GM23248 (cell line): ENCODE measurements at regions not wholly inside any gene's neighbourhood (a gene's known extent, or its start where the extent isn't known, plus 50 kb on each side); places are given as distances from the start of the nearest gene placed in this dataset.

Experiments
- DNase-seq: peaks from one replicate; pipeline ENCODE4 v3.0.0-alpha.2; 2015
- H2AFZ ChIP-seq: fragments of 200-600 bp; sonication (generic); 2 replicates; pipeline ENCODE4 v1.6.1; 2016; ENCODE audit warnings: antibody characterized with exemption
- H3F3A ChIP-seq: fragments of 200-600 bp; sonication (generic); 2 replicates; pipeline ENCODE4 v1.6.1; 2016; ENCODE audit warnings: mild to moderate bottlenecking, antibody characterized with exemption, mixed run types; ENCODE audit not compliant: insufficient read depth
- H3K27ac ChIP-seq: fragments of 200-600 bp; sonication (generic); 2 replicates; pipeline ENCODE4 v1.5.1; 2016; ENCODE audit warnings: mild to moderate bottlenecking
- H3K27me3 ChIP-seq: fragments of 200-600 bp; sonication (generic); replicated peaks from 2 replicates; pipeline ENCODE4 v1.6.1; 2016; ENCODE audit warnings: mild to moderate bottlenecking; ENCODE audit not compliant: insufficient read depth
- H3K36me3 ChIP-seq: fragments of 200-600 bp; sonication (generic); 2 replicates; pipeline ENCODE4 v1.6.1; 2016; ENCODE audit warnings: low read depth, mild to moderate bottlenecking
- H3K4me1 ChIP-seq: fragments of 200-600 bp; sonication (generic); 2 replicates; pipeline ENCODE4 v1.6.1; 2016; ENCODE audit warnings: mild to moderate bottlenecking; ENCODE audit not compliant: insufficient read depth
- H3K4me2 ChIP-seq: fragments of 200-600 bp; sonication (generic); one replicate; pipeline ENCODE4 v1.6.1; 2016; ENCODE audit warnings: mild to moderate bottlenecking; ENCODE audit not compliant: unreplicated experiment
- H3K4me3 ChIP-seq: fragments of 200-600 bp; sonication (generic); 2 replicates; pipeline ENCODE4 v1.5.1; 2016; ENCODE audit warnings: mild to moderate bottlenecking
- H3K79me2 ChIP-seq: fragments of 200-600 bp; sonication (generic); 2 replicates; pipeline ENCODE4 v1.6.1; 2016; ENCODE audit warnings: mild to moderate bottlenecking; ENCODE audit not compliant: insufficient read depth
- H3K9ac ChIP-seq: fragments of 200-600 bp; sonication (generic); 2 replicates; pipeline ENCODE4 v1.6.1; 2016; ENCODE audit warnings: mild to moderate bottlenecking
- H3K9me2 ChIP-seq: fragments of 200-600 bp; sonication (generic); 2 replicates; pipeline ENCODE4 v1.6.1; 2016; ENCODE audit warnings: mixed run types, mild to moderate bottlenecking, moderate library complexity; ENCODE audit not compliant: insufficient read depth
- H3K9me3 ChIP-seq: fragments of 200-600 bp; sonication (generic); one replicate; pipeline ENCODE4 v1.6.1; 2017; ENCODE audit warnings: low read depth
- H4K20me1 ChIP-seq: fragments of 200-600 bp; sonication (generic); 2 replicates; pipeline ENCODE4 v1.6.0; 2016; ENCODE audit not compliant: insufficient read depth
- EZH2 ChIP-seq: fragments of 200-600 bp; sonication (generic); IDR thresholded peaks from 2 replicates; pipeline ENCODE4 v1.6.1; 2018; ENCODE audit warnings: antibody characterized with exemption, mild to moderate bottlenecking; ENCODE audit not compliant: insufficient read depth, poor library complexity, severe bottlenecking
- EZH2phosphoT487 ChIP-seq: fragments of 200-600 bp; sonication (generic); IDR thresholded peaks from 2 replicates; pipeline ENCODE4 v1.6.1; 2018; ENCODE audit warnings: antibody characterized with exemption, moderate library complexity, mild to moderate bottlenecking, low read depth; ENCODE audit not compliant: insufficient read depth
- WGBS, 2 experiments: methylation state at CpG; one replicate each; pipeline ENCODE4 v1.1.6; 2015 to 2017; ENCODE audit warnings: low lambda C conversion rate in 2 of 2, low coverage in 1 of 2; ENCODE audit errors: missing lambda C conversion rate in 2 of 2; 5-methylcytosine and 5-hydroxymethylcytosine counted together
- in situ Hi-C: fragments of 300-500 bp; cut with MboI; formaldehyde crosslinking; loops from 2 replicates; pipeline ENCODE4 v1.15.0; 2020

GRCh38 chr5:126338635-126339034 lies 84.6 kb upstream of the GRAMD2B start:
- no peaks in the 10 kb centered on the region for H3K9me3 ChIP-seq
- in situ Hi-C loops = loop anchor here (25.0 kb wide), 1 partner anchor 449 kb away; the partner anchor contains the start of gene LMNB1
- 0 out of 2 replicates have a peak overlapping the region, but pooled peaks have one; percentile 9 for H2AFZ ChIP-seq
- H3K9me2 ChIP-seq = no peaks in the 10 kb centered on the region
- TF ChIP-seq EZH2 (no peak), EZH2phosphoT487 (no peak)
- DNase-seq = no peak
- WGBS, 2 experiments = 54 to 57% methylated on average over 7 of the region's 7 CpGs
- H3K79me2 ChIP-seq = no peaks in the 10 kb centered on the region
- H3K9ac ChIP-seq = no peak overlapping the region
- H3K27ac ChIP-seq = no peak overlapping the region
- H3K4me3 ChIP-seq = no peak overlapping the region
- H4K20me1 ChIP-seq = no peaks in the 10 kb centered on the region
- no peaks in the 10 kb centered on the region for H3K4me1 ChIP-seq
- H3K4me2 ChIP-seq = no peak overlapping the region
- no peaks in the 10 kb centered on the region for H3K27me3 ChIP-seq
- H3K36me3 ChIP-seq = no peaks in the 10 kb centered on the region
- no peaks in the 10 kb centered on the region for H3F3A ChIP-seq

- Histone ChIP-seq H3K9me3 (no peaks in the 10 kb centered on the region), H3K79me2 (no peaks in the 10 kb centered on the region), H2AFZ (peak overlapping the region; percentile 9), H3K4me3 (no peak overlapping the region), H3K4me1 (no peaks in the 10 kb centered on the region), H3K4me2 (no peak overlapping the region), H3F3A (no peaks in the 10 kb centered on the region), H3K27me3 (no peaks in the 10 kb centered on the region), H3K9me2 (no peaks in the 10 kb centered on the region), H3K36me3 (no peaks in the 10 kb centered on the region), H4K20me1 (no peaks in the 10 kb centered on the region), H3K9ac (no peak overlapping the region), H3K27ac (no peak overlapping the region)
- peak; percentile 79 for DNase-seq
- TF ChIP-seq EZH2phosphoT487 = no peak
- TF ChIP-seq EZH2 = no peak
- WGBS, 2 experiments = 25 to 27% methylated on average over 4 of the region's 4 CpGs
- in situ Hi-C loops = loop anchor here (25.0 kb wide), 1 partner anchor 448 kb away; the partner anchor contains the start of gene LMNB1
Measured at GRCh38 chr5:126339215-126339805, 83.9 kb upstream of the GRAMD2B start.

GRCh38 chr5:126341906-126342630 lies 81.1 kb upstream of the GRAMD2B start:
- no peaks in the 10 kb centered on the region for H3F3A ChIP-seq
- H3K9ac ChIP-seq = no peak overlapping the region
- H3K9me3 ChIP-seq = no peaks in the 10 kb centered on the region
- no peak overlapping the region for H3K27ac ChIP-seq
- 24 to 55% methylated on average over 1 of the region's 1 CpG for WGBS, 2 experiments
- no peak for DNase-seq
- no peaks in the 10 kb centered on the region for H3K4me1 ChIP-seq
- no peaks in the 10 kb centered on the region for H3K36me3 ChIP-seq
- H3K79me2 ChIP-seq = no peaks in the 10 kb centered on the region
- no peak overlapping the region for H3K4me3 ChIP-seq
- no peaks in the 10 kb centered on the region for H4K20me1 ChIP-seq
- in situ Hi-C loops = loop anchor here (5.0 to 25.0 kb wide), 2 partner anchors 195 to 445 kb away; partner anchors contain the start of gene LMNB1
- H3K27me3 ChIP-seq = no peaks in the 10 kb centered on the region
- H3K4me2 ChIP-seq = no peak overlapping the region
- H2AFZ ChIP-seq = no peak overlapping the region
- no peaks in the 10 kb centered on the region for H3K9me2 ChIP-seq
- TF ChIP-seq EZH2 (no peak), EZH2phosphoT487 (no peak)

- peaks cover 23% of the 10 kb centered on the region for H3F3A ChIP-seq
- no peaks in the 10 kb centered on the region for H3K79me2 ChIP-seq
- no peaks in the 10 kb centered on the region for H3K9me2 ChIP-seq
- no peak overlapping the region for H3K27ac ChIP-seq
- no peak overlapping the region for H2AFZ ChIP-seq
- H3K4me2 ChIP-seq = no peak overlapping the region
- H3K4me1 ChIP-seq = peaks cover 36% of the 10 kb centered on the region
- TF ChIP-seq EZH2 (no peak), EZH2phosphoT487 (no peak)
- in situ Hi-C loops = loop anchor here (25.0 kb wide), 1 partner anchor 438 kb away; the partner anchor contains the start of gene LMNB1
- H3K9me3 ChIP-seq = no peaks in the 10 kb centered on the region
- H3K4me3 ChIP-seq = no peak overlapping the region
- no peak overlapping the region for H3K9ac ChIP-seq
- no peaks in the 10 kb centered on the region for H3K36me3 ChIP-seq
- no peaks in the 10 kb centered on the region for H3K27me3 ChIP-seq
- H4K20me1 ChIP-seq = no peaks in the 10 kb centered on the region
- DNase-seq = no peak
- WGBS, 2 experiments = 76 to 83% methylated on average over 3 of the region's 3 CpGs
Measured at GRCh38 chr5:126348855-126349635, 74.2 kb upstream of the GRAMD2B start.
